OCI-LY7 (cell line): ENCODE measurements at regions not wholly inside any gene's neighbourhood (a gene's known extent, or its start where the extent isn't known, plus 50 kb on each side); places are given as distances from the start of the nearest gene placed in this dataset.
A peak's percentile ranks its signal among the peaks of the same experiment; 100 is the strongest.

Experiments
- BruUV-seq: library from RNA; stranded (reverse); fragments of 400-500 nt; replicated peaks from 2 replicates; lab custom pipeline; 2021; lab: Mats Ljungman, UMichigan
- CTCF ChIA-PET: fragments of 300-600 bp; sonication (Branson Sonifier 250); formaldehyde crosslinking; loops from one replicate; lab custom pipeline; 2022; ENCODE audit warnings: antibody characterized with exemption; ENCODE audit not compliant: unreplicated experiment; lab: Charles Lee
- POLR2A ChIA-PET: fragments of 300-600 bp; sonication (Branson Sonifier 250); formaldehyde crosslinking; loops from one replicate; lab custom pipeline; 2022; ENCODE audit warnings: antibody characterized with exemption; lab: Charles Lee
- DNase-seq: peaks from one replicate; pipeline ENCODE4 v3.0.0-alpha.2; 2015; ENCODE audit warnings: low spot score
- H2AFZ ChIP-seq: fragments of 200-600 bp; sonication (generic), shearing (Covaris generic); 2 replicates; pipeline ENCODE4 v1.6.1; 2014; ENCODE audit warnings: mild to moderate bottlenecking, antibody characterized with exemption, low read length, moderate library complexity
- H3K27ac ChIP-seq: fragments of 200-600 bp; sonication (generic); 2 replicates; pipeline ENCODE4 v1.5.1; 2014; ENCODE audit warnings: mixed run types, low read depth, mild to moderate bottlenecking, moderate library complexity, low read length, inconsistent platforms; ENCODE audit not compliant: poor library complexity, severe bottlenecking
- H3K36me3 ChIP-seq: fragments of 200-600 bp; sonication (generic); 2 replicates; pipeline ENCODE4 v1.6.1; 2014; ENCODE audit warnings: mild to moderate bottlenecking, antibody characterized with exemption, low read length, moderate library complexity, mixed read lengths; ENCODE audit not compliant: insufficient read depth
- H3K4me1 ChIP-seq: fragments of 200-600 bp; sonication (generic); 2 replicates; pipeline ENCODE4 v1.5.1; 2014; ENCODE audit warnings: mild to moderate bottlenecking, low read length; ENCODE audit not compliant: insufficient read depth, poor library complexity, severe bottlenecking
- H3K4me2 ChIP-seq: fragments of 200-600 bp; sonication (generic); 2 replicates; pipeline ENCODE4 v1.6.1; 2014; ENCODE audit warnings: mild to moderate bottlenecking, low read length
- H3K4me3 ChIP-seq: fragments of 200-600 bp; sonication (generic); 2 replicates; pipeline ENCODE4 v1.5.1; 2014; ENCODE audit warnings: mild to moderate bottlenecking, low read depth, low read length; ENCODE audit not compliant: poor library complexity, severe bottlenecking
- H3K79me2 ChIP-seq: fragments of 200-600 bp; sonication (generic); 2 replicates; pipeline ENCODE4 v1.6.1; 2016; ENCODE audit warnings: low read depth, mild to moderate bottlenecking, low read length, moderate library complexity, mixed read lengths; ENCODE audit not compliant: insufficient read depth
- H3K9me2 ChIP-seq: fragments of 200-600 bp; sonication (generic); 2 replicates; pipeline ENCODE4 v1.6.1; 2016; ENCODE audit warnings: mild to moderate bottlenecking, low read length, mixed read lengths; ENCODE audit not compliant: insufficient read depth
- H3K9me3 ChIP-seq: fragments of 200-600 bp; sonication (generic); 2 replicates; pipeline ENCODE4 v1.6.1; 2014; ENCODE audit warnings: mild to moderate bottlenecking, mixed run types, low read length, mixed read lengths
- H4K20me1 ChIP-seq: fragments of 200-600 bp; sonication (generic); 2 replicates; pipeline ENCODE4 v1.6.1; 2014; ENCODE audit warnings: mild to moderate bottlenecking, antibody characterized with exemption, low read length, moderate library complexity, mixed read lengths; ENCODE audit not compliant: insufficient read depth
- EZH2phosphoT487 ChIP-seq: fragments of 200-600 bp; sonication (generic); IDR thresholded peaks from 2 replicates; pipeline ENCODE4 v1.6.1; 2018; ENCODE audit warnings: low read depth, borderline replicate concordance, mild to moderate bottlenecking, mixed run types, antibody characterized with exemption, low read length, moderate library complexity, mixed read lengths
- intact Hi-C: fragments of 100-400 bp; cut with micrococcal nuclease; formaldehyde crosslinking; loops from one replicate; pipeline ENCODE4 v1.10.0; 2022; ENCODE audit not compliant: unreplicated experiment
- TF ChIP-seq, protein P1 (sequence below): fragments of 200-600 bp; sonication (generic); conservative IDR thresholded peaks from 2 replicates; pipeline ENCODE4 v1.5.1; 2014; ENCODE audit warnings: mild to moderate bottlenecking, antibody characterized with exemption, low read length, moderate library complexity, mixed read lengths

DNA sequence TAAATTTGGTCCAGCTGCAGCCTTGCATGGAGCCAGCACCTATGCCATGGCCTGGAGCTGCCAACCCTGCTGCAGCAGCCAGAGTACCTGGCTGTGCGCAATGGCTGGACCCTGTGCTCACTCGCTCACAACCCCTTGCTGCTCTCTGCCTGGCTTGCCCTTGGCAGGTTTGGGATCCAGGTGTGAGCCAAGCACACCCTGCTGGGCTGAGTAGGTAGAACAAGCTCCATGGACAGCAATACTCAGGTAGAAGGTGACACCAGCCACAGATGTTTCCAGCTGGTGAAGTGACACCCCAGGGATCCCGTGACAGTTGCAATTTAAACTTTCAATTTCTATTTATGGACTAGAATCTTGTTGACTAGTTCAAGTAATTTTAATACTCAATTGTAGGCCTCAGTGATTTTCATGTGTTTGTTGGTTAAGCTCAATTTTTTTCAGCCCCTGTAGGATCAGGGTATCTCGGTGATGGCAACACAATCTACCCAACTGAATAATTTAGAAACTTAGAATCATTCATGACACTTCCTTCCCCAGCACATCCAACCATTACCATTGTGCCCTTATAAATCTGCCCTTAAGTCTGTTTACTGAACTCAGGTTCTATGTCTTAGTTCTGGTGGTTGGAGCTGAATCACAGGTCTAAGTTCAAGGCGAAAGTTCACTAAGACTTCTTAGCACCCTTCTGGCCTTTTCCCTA, 480.0 kb downstream of the PMP22 start:
- BruUV-seq, result no TSS peak
- H3K9me2 ChIP-seq, result no peaks in the 10 kb centered on the region
- peak overlapping the region; percentile 47; the same call in 1 of the 2 replicates for H2AFZ ChIP-seq
- no peaks in the 10 kb centered on the region for H3K79me2 ChIP-seq
- intact Hi-C loops, result loop anchor here (5.0 to 10.0 kb wide), 2 partner anchors 228 to 360 kb away; no protein-coding TSS in a partner anchor
- H3K4me2 ChIP-seq, result peak overlapping the region; percentile 28
- H3K4me1 ChIP-seq, result peaks cover 32% of the 10 kb centered on the region
- peaks cover 11% of the 10 kb centered on the region; the same call in 1 of the 2 replicates for H3K36me3 ChIP-seq
- no peaks in the 10 kb centered on the region for H4K20me1 ChIP-seq
- H3K9me3 ChIP-seq, result peaks cover 13% of the 10 kb centered on the region
- peak; percentile 65 for DNase-seq
- peak overlapping the region; percentile 68 for H3K27ac ChIP-seq
- H3K4me3 ChIP-seq, result no peak overlapping the region
- TF ChIP-seq EZH2phosphoT487, result no peak
- TF ChIP-seq, protein P1, sequence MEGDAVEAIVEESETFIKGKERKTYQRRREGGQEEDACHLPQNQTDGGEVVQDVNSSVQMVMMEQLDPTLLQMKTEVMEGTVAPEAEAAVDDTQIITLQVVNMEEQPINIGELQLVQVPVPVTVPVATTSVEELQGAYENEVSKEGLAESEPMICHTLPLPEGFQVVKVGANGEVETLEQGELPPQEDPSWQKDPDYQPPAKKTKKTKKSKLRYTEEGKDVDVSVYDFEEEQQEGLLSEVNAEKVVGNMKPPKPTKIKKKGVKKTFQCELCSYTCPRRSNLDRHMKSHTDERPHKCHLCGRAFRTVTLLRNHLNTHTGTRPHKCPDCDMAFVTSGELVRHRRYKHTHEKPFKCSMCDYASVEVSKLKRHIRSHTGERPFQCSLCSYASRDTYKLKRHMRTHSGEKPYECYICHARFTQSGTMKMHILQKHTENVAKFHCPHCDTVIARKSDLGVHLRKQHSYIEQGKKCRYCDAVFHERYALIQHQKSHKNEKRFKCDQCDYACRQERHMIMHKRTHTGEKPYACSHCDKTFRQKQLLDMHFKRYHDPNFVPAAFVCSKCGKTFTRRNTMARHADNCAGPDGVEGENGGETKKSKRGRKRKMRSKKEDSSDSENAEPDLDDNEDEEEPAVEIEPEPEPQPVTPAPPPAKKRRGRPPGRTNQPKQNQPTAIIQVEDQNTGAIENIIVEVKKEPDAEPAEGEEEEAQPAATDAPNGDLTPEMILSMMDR, result peak; percentile 61
- ChIA-PET CTCF (no interaction called here), POLR2A (interaction anchor here (0.6 to 1.4 kb wide), 4 partner anchors 10 to 425 kb away, joined by 3 read pairs; no protein-coding TSS in a partner anchor)

DNA sequence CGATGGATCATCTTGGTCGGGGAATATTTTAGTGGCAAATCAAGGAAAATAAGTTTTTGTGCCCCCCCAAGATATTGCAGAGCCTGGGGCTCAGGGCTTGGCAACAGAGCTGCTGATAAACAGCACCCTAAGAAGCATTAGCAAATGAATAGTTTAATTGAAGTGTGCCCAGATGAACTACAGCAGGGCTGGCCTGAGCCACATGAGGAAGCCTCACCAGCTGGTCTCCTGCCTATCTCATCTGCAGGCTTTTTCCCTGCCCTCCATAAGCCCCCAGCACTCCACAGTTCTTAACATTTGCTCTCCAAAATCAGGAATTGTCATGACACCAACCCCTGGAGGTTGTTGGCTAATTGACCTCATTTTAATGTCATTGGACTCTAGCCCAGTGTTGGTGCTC, 480.2 kb downstream of the HS3ST3B1 start:
- Histone ChIP-seq H3K9me3 (peaks cover 13% of the 10 kb centered on the region), H3K27ac (no peak overlapping the region), H4K20me1 (no peaks in the 10 kb centered on the region), H3K79me2 (no peaks in the 10 kb centered on the region), H3K4me3 (no peak overlapping the region), H3K36me3 (peaks cover 11% of the 10 kb centered on the region; the same call in 1 of the 2 replicates), H2AFZ (no peak overlapping the region), H3K9me2 (no peaks in the 10 kb centered on the region), H3K4me1 (peaks cover 16% of the 10 kb centered on the region), H3K4me2 (no peak overlapping the region)
- DNase-seq, result no peak
- BruUV-seq, result no TSS peak
- TF ChIP-seq, protein P1, result no peak
- no peak for TF ChIP-seq EZH2phosphoT487
- POLR2A ChIA-PET, result no interaction called here
- CTCF ChIA-PET, result no interaction called here
- intact Hi-C loops, result loop anchor here (10.0 kb wide), 1 partner anchor 356 kb away; no protein-coding TSS in a partner anchor

DNA sequence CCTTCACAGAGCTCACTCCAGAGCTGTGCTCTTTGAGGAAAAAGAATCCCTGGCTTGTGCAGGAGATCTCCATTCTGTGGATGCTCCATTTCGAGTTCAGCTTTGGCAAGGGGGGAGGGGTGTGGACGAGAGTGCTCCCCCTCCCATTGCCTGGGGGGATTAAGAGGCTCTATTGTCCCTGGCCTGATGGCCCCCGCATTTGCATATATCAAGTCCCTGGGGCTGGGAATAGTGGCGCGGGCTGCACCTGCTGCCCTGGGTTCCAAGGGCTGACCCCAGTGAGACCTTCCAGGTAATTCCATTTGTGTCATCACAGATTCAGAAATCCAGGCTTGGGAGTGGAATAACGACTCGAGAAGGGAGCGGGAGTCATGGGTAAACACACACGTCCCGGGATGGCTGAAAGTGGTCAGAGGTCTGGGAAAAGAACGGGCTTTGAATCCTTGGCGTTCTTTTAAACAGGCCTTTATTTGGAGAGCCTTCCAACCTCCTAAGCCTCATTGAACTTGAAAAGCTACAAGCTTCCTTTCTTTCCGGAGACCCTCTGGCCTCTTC, 479.3 kb downstream of the HS3ST3B1 start:
- CTCF ChIA-PET, result no interaction called here
- intact Hi-C loops, result loop anchor here (10.0 kb wide), 1 partner anchor 355 kb away; no protein-coding TSS in a partner anchor
- BruUV-seq, result no TSS peak

More for the DNA sequence above, 479.3 kb downstream of the HS3ST3B1 start:
- no peaks in the 10 kb centered on the region for H3K79me2 ChIP-seq
- no peak for DNase-seq
- H3K4me2 ChIP-seq, result no peak overlapping the region
- peaks cover 11% of the 10 kb centered on the region; the same call in 1 of the 2 replicates for H3K36me3 ChIP-seq
- H2AFZ ChIP-seq, result no peak overlapping the region
- H3K4me1 ChIP-seq, result peaks cover 13% of the 10 kb centered on the region
- TF ChIP-seq EZH2phosphoT487, result no peak
- TF ChIP-seq, protein P1, result no peak
- H4K20me1 ChIP-seq, result no peaks in the 10 kb centered on the region
- H3K9me2 ChIP-seq, result no peaks in the 10 kb centered on the region
- no peak overlapping the region for H3K4me3 ChIP-seq
- H3K27ac ChIP-seq, result no peak overlapping the region
- POLR2A ChIA-PET, result no interaction called here
- peaks cover 17% of the 10 kb centered on the region for H3K9me3 ChIP-seq
